ENCODE measurements at regions not wholly inside any gene's neighbourhood (a gene's known extent, or its start where the extent isn't known, plus 50 kb on each side); places are given as distances from the start of the nearest gene placed in this dataset.

DNA sequence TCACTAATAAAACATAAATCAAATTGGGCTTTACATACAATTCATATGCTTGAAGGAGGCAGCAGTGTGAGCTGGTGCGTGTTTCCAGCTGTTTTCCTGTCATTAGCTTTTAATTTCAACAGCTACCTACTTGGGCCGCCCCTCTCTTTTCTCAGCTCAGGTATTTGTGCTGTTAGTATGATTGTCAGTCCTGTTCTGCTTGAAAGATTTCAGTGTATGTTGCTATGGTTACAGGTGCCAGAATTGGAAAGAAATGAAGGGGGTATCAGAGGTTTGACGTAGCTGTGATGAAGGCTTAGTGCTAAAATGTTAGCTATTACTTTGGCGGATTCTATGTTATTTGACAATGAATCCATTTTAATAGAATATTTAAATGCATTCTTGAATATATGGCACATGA, 440.3 kb downstream of the ZIC3 start:
- DNase-seq (ENCODE audit: low spot score) = no peak
- H3K9ac ChIP-seq = no peak overlapping the region
- no peaks in the 10 kb centered on the region for H3K9me3 Mint-ChIP-seq

DNA sequence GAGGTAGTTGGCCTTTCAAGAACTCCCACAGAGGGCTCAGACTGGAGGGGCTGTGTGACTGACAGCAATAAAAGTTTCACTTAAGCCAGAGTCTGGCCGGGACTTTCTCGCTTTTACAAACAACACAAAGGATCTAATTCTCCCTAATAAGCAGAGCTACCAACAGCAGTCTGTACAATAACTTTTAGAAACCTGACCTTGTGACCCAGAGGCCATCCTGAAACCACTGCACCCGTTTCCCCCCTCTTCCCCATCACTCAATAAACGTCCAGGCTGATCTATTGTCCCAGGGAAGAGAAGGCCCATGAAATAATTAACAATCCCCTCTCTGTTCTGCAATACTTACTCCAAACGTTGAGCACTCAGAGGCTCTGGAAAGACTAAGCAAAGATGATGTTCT, 442.4 kb downstream of the ZIC3 start:
- H3K9me3 Mint-ChIP-seq = no peaks in the 10 kb centered on the region
- Histone ChIP-seq H3K27ac (no peak overlapping the region), H3K9me3 (ENCODE audit: low read depth) (no peaks in the 10 kb centered on the region), H4K20me1 (ENCODE audit: low read depth) (no peaks in the 10 kb centered on the region), H3K4me1 (peaks cover 11% of the 10 kb centered on the region), H3K9ac (no peak overlapping the region), H3K4me3 (no peak overlapping the region), H3K4me2 (no peak overlapping the region), H2AFZ (replicated peaks) (no peak overlapping the region), H3K36me3 (no peaks in the 10 kb centered on the region), H3K27me3 (no peaks in the 10 kb centered on the region), H3K79me2 (ENCODE audit: low read depth) (no peaks in the 10 kb centered on the region), H3F3A (ENCODE audit: low read depth) (no peaks in the 10 kb centered on the region)
- H3K36me3 Mint-ChIP-seq = no peaks in the 10 kb centered on the region
- H3K27me3 Mint-ChIP-seq (ENCODE audit: insufficient read depth, low read depth) = peaks cover 6% of the 10 kb centered on the region
- peaks cover 47% of the 10 kb centered on the region for H3K4me1 Mint-ChIP-seq
- peak overlapping the region; percentile 41 for H3K4me3 Mint-ChIP-seq
- TF ChIP-seq, protein P1, sequence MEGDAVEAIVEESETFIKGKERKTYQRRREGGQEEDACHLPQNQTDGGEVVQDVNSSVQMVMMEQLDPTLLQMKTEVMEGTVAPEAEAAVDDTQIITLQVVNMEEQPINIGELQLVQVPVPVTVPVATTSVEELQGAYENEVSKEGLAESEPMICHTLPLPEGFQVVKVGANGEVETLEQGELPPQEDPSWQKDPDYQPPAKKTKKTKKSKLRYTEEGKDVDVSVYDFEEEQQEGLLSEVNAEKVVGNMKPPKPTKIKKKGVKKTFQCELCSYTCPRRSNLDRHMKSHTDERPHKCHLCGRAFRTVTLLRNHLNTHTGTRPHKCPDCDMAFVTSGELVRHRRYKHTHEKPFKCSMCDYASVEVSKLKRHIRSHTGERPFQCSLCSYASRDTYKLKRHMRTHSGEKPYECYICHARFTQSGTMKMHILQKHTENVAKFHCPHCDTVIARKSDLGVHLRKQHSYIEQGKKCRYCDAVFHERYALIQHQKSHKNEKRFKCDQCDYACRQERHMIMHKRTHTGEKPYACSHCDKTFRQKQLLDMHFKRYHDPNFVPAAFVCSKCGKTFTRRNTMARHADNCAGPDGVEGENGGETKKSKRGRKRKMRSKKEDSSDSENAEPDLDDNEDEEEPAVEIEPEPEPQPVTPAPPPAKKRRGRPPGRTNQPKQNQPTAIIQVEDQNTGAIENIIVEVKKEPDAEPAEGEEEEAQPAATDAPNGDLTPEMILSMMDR (IDR thresholded peaks at IDR 0.05) = no peak
- no peak for TF ChIP-seq EZH2phosphoT487 (IDR thresholded peaks at IDR 0.05)
- no peak for TF ChIP-seq EZH2 (IDR thresholded peaks at IDR 0.05)
- DNase-seq (ENCODE audit: low spot score) = no peak
- peak overlapping the region; percentile 40 for H3K27ac Mint-ChIP-seq

More for the DNA sequence above, 440.3 kb downstream of the ZIC3 start:
- H2AFZ ChIP-seq (replicated peaks) = no peak overlapping the region
- Mint-ChIP-seq H3K27me3 (ENCODE audit: insufficient read depth, low read depth) (peaks cover 3% of the 10 kb centered on the region), H3K27ac (no peak overlapping the region), H3K4me1 (peaks cover 55% of the 10 kb centered on the region), H3K4me3 (peak overlapping the region; percentile 21), H3K36me3 (no peaks in the 10 kb centered on the region)
- no peak overlapping the region for H3K27ac ChIP-seq
- no peak overlapping the region for H3K4me2 ChIP-seq
- H3K79me2 ChIP-seq (ENCODE audit: low read depth) = no peaks in the 10 kb centered on the region
- no peaks in the 10 kb centered on the region for H3F3A ChIP-seq (ENCODE audit: low read depth)
- H3K4me1 ChIP-seq = peaks cover 11% of the 10 kb centered on the region
- no peaks in the 10 kb centered on the region for H4K20me1 ChIP-seq (ENCODE audit: low read depth)
- H3K9me3 ChIP-seq (ENCODE audit: low read depth) = no peaks in the 10 kb centered on the region
- no peaks in the 10 kb centered on the region for H3K27me3 ChIP-seq
- H3K4me3 ChIP-seq = no peak overlapping the region
- no peaks in the 10 kb centered on the region for H3K36me3 ChIP-seq
- TF ChIP-seq, protein P1 (IDR thresholded peaks at IDR 0.05) = no peak
- TF ChIP-seq EZH2phosphoT487 (IDR thresholded peaks at IDR 0.05) = no peak
- no peak for TF ChIP-seq EZH2 (IDR thresholded peaks at IDR 0.05)

DNA sequence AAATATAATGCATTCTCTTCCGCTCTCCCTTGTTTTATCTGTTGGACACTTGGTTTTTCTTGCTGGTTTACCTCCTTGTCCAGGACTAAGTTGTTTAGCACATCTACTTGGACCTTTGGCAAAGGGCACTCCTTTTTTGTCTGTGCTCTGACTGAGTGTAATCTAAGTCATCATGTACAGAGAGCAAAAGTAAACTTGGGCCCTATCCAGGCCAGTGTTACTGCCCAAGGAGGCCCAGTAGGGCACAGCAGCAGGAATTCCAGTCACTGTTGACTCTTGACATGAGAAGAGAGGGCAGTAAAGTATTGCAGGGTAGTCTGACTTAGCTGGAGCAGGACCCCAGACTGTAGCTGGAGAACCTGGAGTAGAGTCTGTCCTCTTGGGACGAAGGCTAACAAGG, 445.5 kb downstream of the ZIC3 start:
- no peak for DNase-seq (ENCODE audit: low spot score)
- Mint-ChIP-seq H3K4me3 (no peak overlapping the region), H3K4me1 (peaks cover 23% of the 10 kb centered on the region), H3K9me3 (no peaks in the 10 kb centered on the region), H3K27ac (no peak overlapping the region), H3K27me3 (ENCODE audit: insufficient read depth, low read depth) (peaks cover 6% of the 10 kb centered on the region), H3K36me3 (no peaks in the 10 kb centered on the region)
- Histone ChIP-seq H3K9me3 (ENCODE audit: low read depth) (no peaks in the 10 kb centered on the region), H3F3A (ENCODE audit: low read depth) (no peaks in the 10 kb centered on the region), H3K27ac (no peak overlapping the region), H3K4me3 (no peak overlapping the region), H3K4me2 (no peak overlapping the region), H3K4me1 (peaks cover 6% of the 10 kb centered on the region), H3K27me3 (no peaks in the 10 kb centered on the region), H3K9ac (no peak overlapping the region), H3K79me2 (ENCODE audit: low read depth) (no peaks in the 10 kb centered on the region), H3K36me3 (no peaks in the 10 kb centered on the region), H4K20me1 (ENCODE audit: low read depth) (no peaks in the 10 kb centered on the region), H2AFZ (replicated peaks) (no peak overlapping the region)
- no peak for TF ChIP-seq EZH2phosphoT487 (IDR thresholded peaks at IDR 0.05)
- TF ChIP-seq, protein P1 (IDR thresholded peaks at IDR 0.05) = no peak
- no peak for TF ChIP-seq EZH2 (IDR thresholded peaks at IDR 0.05)

Measured in neural progenitor cell (in vitro differentiated cells).